Uterus (tissue), 2 donors: ENCODE measurements at regions not wholly inside any gene's neighbourhood (a gene's known extent, or its start where the extent isn't known, plus 50 kb on each side); places are given as distances from the start of the nearest gene placed in this dataset.

Experiments used
- CTCF ChIP-seq, 4 experiments: fragments of 200-600 bp in 2 of 4; fragments of 450-650 bp in 2 of 4; sonication (generic) in 2 of 4; IDR thresholded peaks; one replicate each; pipeline ENCODE4 v1.5.1; 2016 to 2019; ENCODE audit warnings: antibody characterized with exemption in 4 of 4, mild to moderate bottlenecking in 2 of 4, moderate library complexity in 1 of 4
- POLR2A ChIP-seq, 2 donors: fragments of 450-650 bp; IDR thresholded peaks; one replicate each; pipeline ENCODE4 v1.6.1; 2016; ENCODE audit warnings: antibody characterized with exemption in 2 of 2, mild to moderate bottlenecking in 1 of 2, moderate library complexity in 1 of 2

DNA sequence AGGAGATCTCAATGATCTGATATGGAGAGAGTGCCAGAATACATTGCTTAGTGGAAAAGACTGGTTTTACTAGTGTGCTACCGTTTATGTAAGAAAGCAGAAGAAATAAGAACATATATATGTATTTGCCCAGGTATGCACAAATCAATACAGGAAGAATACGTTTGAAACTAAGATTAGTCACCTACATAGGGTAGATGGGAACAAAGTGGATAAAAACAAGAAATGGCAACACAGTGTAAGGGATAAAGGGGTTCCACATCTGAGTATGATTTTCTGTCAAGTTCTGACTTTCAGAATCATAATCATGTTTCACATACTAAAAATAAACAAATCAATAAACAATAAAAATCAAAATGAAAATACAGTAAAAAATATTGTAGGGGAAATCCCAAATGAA is 148.6 kb upstream of the NAMPT start:
- TF ChIP-seq CTCF (IDR thresholded peaks at IDR 0.05) (no peak), POLR2A (IDR thresholded peaks at IDR 0.05) (no peak)
